Renal cortical epithelial cell (primary cell): ENCODE measurements at regions not wholly inside any gene's neighbourhood (a gene's known extent, or its start where the extent isn't known, plus 50 kb on each side); places are given as distances from the start of the nearest gene placed in this dataset.

ENCODE experiments used
- DNase-seq: peaks from one replicate; pipeline ENCODE4 v3.0.0-alpha.2; 2011; ENCODE audit warnings: low read depth

DNA sequence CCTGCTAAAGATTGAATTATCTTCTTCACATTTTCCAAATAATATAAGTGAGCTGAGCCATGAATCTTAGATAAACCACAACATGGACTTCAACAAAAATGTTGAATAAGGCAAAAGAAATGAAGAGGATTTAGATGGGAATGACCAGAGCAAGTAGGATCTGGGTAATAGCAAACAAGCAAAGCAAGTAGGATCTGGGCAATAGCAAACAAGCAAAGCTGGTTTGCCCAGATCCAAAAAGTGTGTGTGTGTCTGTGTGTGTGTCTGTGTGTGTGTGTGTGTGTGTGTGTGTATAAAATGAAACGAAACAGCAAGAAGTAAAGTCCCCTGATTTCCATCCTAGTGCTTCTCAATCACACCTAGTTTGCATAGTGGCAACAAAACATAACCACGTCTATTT is 549.1 kb downstream of the RERGL start:
- no peak for DNase-seq

DNA sequence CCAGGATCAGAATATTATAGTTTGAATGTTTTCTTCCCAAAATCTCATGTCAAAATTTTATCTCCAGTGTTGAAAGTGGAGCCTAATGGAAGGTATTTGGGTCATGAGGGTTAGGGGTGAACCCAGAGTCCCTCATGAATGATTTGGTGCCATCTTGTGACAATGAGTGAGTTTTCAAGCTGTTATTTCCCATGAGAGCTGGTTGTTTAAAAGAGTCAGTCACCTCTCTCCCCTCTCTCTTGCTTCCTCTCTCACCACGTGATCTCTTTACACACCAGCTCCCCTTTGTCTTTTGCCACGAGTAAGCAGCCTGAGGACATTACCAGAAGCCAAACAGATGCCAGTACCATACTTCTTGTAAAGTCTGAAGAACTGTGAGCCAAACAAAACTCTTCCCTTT is 561.6 kb downstream of the RERGL start:
- DNase-seq, result no peak

DNA sequence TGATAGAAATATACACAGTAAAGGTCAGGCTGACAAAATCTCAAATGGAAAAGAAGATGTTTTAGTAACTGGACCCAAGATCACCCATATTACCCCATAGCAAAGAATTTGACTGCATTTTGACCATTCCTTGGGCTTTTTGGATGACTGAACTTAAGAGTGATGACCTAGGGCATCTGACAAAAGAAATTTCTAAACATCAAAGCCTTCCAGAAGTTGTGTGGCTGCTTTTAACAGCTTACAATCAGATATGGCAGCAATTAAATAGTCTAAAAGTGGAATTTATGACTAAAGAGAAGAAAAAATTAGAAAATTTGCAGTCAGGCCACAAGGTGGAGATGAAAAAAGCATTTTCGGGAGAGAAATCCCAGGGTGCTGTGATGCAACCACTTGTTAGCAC is 563.0 kb downstream of the RERGL start:
- no peak for DNase-seq

DNA sequence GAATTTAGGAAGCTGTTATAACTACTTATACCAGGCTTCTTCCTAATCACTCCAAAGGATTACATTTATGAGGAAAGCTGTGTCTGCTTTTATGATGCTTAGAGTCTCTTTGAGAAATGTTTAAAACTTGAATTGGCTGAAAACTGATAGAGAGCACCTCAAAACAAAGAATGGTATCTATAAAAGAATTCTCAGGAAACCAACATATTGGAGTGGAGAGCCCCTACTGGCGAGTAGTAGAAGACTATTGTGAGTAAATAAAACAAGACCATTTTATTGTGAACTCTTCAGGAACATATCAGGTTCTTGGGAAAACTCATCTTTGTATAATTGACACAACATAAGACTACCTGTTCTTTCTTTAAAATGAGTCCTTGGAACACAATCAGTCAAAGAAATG is 578.6 kb downstream of the RERGL start:
- DNase-seq, result no peak

DNA sequence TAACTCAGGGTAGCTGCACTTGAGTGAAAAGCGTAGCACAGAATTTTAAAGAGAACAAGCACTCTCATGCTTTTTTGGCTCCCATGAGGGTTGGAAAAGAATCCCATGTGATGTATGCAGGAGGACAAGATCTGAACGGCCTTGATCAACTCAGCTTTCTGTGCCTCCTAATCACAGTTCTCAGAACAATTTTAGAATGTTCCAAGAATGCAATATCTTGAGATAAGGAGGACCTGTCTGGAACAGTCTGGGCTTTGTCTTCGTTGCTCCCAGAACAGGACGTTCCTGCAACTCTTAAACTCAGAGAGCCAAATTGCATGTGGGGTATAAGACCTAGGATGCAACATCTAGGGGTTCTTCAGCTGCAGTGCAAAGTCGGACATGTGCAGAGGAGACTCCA is 582.7 kb downstream of the RERGL start:
- no peak for DNase-seq

DNA sequence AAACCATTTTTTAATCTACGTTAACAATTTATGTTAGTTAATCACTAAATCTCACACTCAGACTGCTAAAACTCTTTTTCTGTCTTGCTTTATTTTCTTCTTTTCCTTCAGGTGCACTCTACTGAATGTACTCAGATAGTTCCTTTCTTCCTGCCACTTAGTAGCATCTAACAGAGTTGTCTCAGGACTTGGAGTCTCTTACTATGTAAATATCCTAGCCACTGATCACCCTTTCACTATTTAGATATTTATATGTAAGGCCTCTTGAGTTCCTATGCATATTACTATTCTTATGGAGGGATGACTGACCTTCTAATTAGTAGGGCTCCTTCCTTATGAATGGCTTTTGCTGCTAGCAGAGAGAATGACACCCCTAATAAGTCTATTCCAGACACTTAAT is 586.3 kb downstream of the RERGL start:
- DNase-seq, result no peak

DNA sequence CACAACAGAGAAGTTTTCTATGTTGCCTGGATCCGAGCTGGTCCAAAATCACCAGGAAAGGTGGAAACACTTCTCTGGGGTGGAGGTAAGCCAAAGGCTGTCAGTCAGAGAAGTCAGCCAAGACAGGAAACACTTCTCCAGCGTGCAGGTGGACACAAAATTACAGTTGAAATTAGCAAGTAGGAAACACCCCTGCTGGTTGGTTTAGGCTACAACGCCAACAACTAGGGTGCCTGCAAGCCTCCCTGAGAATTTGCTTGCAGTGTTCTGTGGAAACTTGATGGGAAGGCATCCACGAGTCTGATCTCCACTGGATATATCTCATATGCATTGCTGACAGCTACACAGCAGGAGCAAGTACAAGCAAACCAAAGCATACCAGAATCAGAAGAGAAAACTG is 600.5 kb downstream of the RERGL start:
- no peak for DNase-seq

DNA sequence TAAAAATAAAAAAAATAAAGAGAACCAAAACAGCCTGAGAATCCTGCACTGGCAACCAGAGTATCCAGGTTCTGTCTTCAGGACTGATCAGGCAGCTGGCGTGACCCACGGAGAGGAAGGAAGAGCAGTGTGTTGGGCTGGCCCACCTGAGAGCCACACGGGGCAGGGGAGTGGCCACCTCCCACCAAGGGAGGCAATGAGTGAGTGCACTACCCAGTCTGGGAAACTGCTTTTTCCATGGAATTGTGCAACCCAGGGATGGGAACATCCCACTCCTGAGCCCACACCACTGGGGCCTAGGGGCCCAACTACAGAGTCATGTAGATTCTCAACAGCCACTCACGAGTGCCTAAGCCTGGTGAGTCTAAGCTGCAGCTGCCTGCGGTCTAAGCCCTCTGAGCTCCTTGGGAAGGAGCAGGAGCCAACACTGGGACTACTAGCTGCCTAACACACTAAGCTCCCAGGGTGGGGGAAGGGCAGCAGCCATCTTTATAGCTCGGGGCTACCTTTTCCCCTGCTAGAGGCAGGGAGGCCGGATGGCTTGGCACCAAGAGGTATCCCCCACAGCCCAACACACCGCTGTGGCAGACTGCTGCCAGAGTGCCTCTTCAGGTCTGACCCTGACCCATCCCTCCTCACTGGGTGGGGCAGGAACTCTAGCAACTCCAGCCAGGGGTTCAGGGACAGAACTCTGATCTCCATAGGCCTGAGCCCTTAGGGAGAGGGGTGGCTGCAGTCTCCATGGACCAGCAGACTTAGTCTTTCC is 610.9 kb downstream of the RERGL start:
- DNase-seq, result no peak

DNA sequence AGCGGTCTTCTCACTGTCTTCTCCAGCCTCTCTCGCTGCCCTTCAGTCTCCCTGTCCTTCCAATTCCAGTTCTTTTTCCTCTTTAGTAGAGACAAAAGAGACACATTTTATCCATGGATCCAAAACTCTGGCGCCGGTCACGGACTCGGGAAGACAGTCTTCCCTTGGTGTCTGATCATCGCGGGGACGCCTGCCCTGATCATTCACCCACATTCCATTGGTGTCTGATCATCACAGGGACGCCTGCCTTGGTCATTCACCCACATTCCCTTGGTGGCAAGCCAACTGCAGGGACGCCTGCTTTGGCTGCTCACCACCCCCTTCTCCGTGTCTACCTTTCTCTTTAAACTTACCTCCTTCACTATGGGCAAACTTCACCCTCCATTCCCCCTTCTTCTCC is 619.5 kb downstream of the RERGL start:
- DNase-seq, result no peak

DNA sequence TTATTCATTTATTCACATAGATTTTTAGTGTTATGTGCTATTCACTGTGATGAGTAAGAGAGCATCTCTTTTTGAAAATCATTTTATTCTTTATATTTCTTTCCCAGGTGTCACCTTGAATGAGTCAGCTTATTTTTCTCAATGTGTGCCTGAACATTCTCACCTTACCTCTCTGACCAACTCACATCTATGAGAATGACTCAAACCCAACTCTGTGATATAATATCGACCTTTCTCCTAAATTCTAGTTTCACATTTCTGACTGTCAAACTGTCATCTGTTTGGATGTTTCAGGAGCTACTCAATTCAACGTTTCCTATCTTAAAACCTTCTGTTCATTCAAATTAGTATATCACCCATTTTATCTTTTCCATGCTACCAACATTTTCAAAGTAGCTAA is 630.8 kb downstream of the RERGL start:
- no peak for DNase-seq

DNA sequence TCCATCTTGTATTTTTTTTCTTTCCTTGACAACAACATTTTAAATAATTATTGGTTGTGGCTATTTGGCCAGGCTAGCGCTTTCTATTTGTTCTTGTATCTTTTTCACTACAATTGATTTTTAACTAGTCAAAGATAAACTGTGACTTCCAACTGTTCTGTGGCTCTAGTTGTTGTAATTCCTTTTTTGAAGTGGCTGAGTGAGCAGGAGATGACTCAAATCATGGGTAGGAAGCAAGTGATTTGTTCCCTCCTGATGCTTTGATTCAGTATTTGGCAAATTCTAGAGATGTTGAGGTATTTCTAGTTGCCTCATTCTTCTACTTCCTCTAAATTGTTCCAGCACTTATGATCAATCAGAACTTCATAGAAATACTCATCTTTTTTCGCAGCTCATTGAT is 633.5 kb downstream of the RERGL start:
- peak; percentile 69 for DNase-seq

DNA sequence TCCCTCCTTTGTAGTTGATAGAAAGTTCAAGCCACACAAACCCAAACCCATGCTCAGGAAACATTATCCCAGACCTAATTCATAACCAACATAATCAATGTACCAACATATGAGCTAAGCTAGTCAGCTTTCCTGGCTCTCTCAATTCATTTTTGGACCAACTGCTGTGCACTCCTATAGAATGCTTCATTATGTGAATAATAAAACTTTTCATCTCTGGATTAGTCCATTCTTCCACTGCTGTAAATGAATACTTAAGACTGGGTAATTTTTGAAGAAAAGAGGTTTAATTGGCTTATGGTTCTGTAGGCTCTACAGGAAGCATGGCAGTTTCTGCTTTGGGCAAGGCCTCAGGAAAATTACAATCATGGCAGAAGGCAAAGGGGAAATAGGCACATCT is 651.9 kb downstream of the RERGL start:
- DNase-seq, result no peak

DNA sequence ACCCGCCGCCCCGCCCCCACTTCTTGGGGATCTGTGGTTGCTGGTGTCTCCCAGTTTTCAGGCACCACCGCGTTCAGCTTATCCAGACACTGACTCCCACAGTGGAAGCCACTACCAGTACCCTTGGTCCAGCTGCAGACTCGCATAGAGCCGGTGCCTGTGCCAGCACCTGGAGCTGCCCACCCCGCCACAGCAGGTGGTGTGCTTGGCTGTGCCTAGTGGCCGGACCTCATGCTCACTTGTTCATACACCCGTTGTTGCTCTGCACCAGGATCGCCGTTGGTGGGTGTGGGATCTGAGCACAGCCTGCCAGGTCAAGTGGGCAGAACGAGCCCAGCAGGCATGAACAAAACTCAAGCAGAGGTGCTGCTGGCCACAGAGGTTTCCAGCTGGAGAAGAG is 673.2 kb downstream of the RERGL start:
- DNase-seq, result no peak

DNA sequence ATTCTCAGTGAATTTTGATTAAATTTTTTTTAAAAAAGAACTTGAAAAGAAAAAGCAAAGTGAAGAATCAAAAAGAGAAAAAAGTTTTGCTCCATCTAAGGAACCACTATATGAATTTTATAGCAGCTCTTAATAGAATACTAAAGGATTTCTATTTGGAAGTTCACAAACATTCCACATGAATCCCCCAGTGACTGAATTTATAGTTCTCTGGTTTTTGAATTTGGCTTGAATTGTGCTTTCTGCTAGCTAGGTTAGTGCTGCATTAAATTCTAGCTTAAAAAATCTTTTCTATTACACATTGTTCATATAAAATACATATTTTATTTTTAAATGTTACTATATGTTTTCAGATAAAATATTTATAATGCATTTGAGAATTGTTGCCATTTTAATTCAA is 675.4 kb downstream of the RERGL start:
- DNase-seq, result no peak

DNA sequence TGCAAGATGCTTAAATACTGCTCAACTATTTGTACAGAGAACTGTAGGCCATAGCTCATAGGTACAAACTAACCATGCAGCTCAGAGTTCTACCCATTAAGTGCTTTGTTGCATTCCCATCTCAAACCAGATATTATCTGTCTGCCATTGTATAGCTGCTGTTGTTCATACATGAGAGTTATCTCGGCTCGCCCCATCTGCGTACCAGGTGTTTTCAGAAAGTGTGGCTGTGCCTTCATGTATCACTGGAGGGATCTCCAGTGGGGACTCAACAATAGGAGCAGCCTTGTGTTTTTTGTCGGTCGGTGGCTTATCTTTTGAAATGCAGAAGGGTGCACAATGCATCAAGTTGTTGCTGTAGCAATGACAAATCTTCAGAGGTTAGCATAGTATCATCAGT is 678.3 kb downstream of the RERGL start:
- DNase-seq, result no peak

DNA sequence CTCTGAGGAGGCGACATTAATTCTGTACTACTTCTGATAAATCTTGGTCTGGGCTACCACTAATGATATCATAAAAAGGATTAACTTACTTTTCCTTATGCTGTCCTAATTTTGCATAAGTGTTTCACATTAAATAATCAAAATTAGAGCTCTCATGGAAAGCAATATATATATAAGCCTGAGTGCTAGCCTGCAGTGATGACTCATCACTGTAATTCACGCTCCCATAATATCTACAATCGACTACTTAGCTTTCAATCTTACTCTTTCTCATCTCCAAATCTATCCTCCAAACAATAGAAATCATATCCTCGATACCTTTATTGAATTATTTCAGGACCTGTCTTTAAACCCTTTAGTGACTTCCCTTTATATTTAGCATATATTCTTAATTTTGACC is 701.3 kb downstream of the RERGL start:
- no peak for DNase-seq

DNA sequence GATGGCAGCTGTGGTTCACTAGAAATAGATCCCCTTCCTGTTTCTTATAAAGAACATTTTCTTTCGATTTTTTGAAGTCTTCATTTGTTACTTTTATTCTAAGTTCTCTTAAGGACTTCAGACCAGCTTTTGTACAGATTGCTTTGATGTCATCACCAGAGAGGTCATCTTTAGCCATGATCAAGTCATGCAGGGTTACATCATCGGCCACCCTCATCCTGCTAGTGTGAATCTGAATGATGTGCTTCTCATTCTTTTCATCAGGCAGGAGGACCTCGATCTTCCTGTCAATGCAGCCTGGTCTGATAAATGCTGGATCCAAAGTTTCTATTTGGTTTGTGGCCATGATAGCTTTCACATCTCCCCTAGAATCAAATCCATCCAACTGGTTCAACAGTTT is 706.7 kb downstream of the RERGL start:
- no peak for DNase-seq

DNA sequence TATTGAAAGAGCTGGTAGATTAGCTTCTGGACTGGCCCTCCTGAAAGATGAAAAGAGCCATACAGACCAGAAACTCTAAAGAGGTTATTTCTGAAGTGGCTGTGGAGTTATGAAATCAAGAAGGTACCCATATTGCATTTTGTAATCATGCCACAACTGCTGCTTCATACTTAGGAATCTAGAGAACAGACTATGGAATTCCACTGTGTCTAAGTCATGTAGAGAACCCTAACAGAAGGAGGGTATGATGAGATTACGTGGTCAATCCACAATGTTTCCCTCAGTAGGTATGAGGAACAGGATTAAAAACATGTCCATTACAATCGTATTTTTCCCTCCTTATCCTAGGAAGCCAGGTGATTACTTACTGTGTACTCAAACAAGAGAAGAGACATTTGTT is 708.8 kb downstream of the RERGL start:
- peak; percentile 33 for DNase-seq

DNA sequence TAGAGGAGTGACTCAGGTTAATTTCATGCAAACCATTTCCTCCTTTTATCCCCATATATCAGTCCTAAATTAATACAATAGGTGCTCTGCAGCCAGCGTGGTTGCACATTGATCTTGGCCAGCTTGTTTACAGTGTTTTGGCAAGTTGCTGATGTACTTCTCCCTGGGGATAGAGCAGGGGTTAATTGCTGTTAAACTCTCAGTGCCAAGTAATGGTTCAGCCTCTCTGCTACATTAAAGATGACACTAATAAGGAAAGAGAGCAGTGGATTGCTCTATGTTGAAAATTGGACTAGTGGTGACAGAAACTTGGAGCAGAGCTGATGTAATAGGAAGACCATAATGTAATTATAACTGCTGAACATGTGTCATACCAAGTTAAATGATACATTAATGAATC is 717.5 kb downstream of the RERGL start:
- no peak for DNase-seq

DNA sequence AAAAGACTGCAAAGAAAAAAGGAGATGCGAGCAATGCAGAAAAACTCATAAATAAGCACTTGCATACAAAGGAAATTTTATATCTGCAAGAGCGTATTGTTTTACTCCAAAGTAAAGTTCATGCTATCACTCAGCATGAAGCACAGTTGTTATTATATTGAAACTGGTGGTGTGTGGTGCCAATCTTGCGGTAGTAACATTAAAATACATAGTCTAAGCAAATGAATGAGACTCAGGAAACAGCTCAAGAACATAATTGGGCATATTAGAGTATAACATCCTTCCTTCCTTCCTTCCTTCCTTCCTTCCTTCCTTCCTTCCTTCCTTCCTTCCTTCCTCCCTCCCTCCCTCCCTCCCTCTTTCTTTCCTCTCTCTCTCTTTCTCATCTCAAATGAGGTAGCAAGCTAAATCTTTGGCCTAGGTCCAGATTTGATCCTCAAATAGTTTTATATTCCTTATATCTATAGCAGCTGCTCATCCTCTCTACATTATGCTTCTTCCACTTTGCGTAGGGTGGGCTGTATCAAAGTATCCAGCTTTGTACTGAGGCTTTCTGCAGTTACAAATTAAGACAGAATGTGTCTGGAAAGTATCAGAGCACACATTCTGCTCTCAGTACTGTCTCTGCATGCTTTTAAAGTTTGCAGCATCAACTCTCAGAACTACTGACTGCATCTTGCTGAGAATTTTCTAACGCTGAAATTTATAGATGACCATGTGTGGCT is 718.3 kb downstream of the RERGL start:
- no peak for DNase-seq

DNA sequence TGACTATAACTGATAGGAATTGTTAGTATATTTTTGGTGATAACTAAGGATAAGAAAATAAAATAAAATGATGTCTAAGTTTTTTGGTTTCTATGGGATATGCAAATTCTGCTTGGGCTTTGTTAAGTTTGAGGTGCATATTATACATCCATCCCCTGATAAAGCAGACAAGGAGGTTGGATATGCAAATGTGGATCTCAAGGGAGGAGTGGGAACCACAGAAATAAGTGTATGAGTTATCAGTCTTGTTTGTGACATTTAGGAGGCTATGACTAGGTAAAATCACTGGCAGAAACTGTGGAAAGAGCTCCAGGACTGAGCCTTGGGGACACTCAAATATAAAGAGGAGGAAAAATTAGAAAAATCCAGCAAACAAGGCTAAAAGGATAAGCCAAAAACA is 719.4 kb downstream of the RERGL start:
- no peak for DNase-seq

DNA sequence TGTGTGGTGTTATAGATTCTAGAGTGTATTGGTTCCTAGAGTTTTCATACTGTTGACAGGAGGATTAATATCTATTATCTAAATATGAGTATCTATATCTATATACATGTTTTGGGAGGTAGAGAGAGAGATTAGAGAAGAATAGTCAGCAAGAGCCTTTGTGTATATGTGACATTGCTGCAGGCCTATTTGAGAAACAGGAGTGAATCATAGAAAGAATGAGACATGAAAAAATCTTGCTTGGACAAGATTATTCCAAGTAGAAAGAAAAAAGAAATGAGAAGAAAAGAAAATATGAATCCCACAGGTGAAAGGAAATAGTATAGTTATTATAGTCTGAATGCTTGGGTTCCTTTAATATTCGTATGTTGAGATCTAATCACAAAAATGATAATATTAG is 720.4 kb downstream of the RERGL start:
- DNase-seq, result no peak

DNA sequence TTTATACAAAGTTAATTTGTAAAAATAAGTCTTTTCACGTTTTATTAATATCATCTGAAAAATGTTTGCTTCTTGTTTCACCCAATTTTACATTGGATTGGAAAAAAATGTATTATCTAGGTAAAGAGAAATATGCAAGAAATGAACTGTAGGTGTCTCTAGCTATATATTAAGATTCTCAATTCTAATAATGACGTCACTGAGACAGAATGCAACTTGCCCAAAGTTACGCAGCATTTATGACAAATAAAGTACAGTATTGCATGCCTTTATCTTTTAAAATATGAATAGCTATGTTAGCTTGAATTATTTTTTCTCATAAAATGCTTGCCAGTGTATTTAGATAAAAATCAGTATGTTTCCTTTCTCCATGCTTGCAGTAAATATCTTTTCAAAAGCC is 728.8 kb downstream of the RERGL start:
- no peak for DNase-seq

DNA sequence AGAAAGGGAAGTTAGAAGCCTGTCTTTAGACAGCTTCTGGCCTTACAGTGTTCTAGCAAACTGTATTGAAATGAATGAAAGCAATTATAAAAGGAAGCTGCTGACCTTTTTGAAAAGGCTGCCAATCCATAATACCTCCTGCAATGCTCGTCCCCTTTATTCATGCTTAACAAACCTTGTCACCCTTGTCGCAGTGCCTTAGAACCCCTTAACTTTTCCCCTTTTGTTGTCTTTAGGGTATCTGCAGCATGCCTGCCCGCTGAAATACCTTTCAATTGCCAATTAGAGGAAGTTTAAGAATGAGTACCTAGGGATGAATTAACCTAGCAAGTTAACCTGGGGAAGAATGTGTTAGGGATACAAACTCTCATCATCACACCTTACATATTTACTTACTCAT is 731.2 kb downstream of the RERGL start:
- DNase-seq, result no peak
